ENCODE measurements at regions not wholly inside any gene's neighbourhood (a gene's known extent, or its start where the extent isn't known, plus 50 kb on each side); places are given as distances from the start of the nearest gene placed in this dataset.

DNA sequence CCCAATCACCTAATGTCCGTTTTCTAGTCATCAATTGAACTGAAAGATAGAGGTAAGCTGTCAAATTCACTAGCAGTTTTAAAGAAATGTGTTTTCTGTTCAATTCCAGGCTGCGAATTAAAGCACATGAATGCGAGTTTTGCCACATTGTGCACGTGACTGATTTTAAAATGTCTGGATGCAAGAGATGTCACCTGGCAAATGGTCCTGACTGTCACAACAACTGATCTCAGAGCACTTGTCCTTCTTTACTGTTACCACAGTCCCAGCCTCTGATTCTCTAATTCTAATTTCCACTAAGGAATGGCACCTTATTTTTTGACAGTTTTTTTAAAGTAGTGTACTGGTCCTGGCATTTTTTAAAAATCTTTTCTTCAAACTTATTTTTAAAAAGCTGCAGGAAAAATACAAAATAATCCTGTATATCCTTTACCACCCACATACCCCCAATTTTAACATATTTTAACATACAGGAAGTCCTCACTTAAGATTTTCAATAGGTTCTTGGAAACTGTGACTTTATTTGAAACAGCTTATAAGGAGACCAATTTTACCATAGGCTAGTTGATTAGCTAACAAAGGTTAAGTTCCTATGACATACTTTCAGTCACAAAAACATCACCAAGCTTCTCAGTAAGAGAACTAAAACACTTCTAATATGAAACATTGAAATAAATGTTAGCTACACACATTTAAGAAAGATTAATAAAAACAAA is 1364.3 kb downstream of the EFNA5 start:
- no peak overlapping the region for H3K4me2 ChIP-seq (ENCODE audit: low read length)
- intact Hi-C loops (cut with micrococcal nuclease; ENCODE audit: unreplicated experiment) = no loop called here
- H3K9me2 ChIP-seq (ENCODE audit: insufficient read depth, low read length) = no peaks in the 10 kb centered on the region
- no peaks in the 10 kb centered on the region for H3K4me1 ChIP-seq (ENCODE audit: insufficient read depth, low read length, poor library complexity, severe bottlenecking)
- no peaks in the 10 kb centered on the region for H4K20me1 ChIP-seq (ENCODE audit: insufficient read depth, low read length)
- H3K36me3 ChIP-seq (ENCODE audit: insufficient read depth, low read length) = no peaks in the 10 kb centered on the region
- TF ChIP-seq, protein P1, sequence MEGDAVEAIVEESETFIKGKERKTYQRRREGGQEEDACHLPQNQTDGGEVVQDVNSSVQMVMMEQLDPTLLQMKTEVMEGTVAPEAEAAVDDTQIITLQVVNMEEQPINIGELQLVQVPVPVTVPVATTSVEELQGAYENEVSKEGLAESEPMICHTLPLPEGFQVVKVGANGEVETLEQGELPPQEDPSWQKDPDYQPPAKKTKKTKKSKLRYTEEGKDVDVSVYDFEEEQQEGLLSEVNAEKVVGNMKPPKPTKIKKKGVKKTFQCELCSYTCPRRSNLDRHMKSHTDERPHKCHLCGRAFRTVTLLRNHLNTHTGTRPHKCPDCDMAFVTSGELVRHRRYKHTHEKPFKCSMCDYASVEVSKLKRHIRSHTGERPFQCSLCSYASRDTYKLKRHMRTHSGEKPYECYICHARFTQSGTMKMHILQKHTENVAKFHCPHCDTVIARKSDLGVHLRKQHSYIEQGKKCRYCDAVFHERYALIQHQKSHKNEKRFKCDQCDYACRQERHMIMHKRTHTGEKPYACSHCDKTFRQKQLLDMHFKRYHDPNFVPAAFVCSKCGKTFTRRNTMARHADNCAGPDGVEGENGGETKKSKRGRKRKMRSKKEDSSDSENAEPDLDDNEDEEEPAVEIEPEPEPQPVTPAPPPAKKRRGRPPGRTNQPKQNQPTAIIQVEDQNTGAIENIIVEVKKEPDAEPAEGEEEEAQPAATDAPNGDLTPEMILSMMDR (conservative IDR thresholded peaks at IDR 0.05; ENCODE audit: low read length) = no peak
- TF ChIP-seq EZH2phosphoT487 (IDR thresholded peaks at IDR 0.05; ENCODE audit: borderline replicate concordance, low read depth, low read length) = no peak
- H3K79me2 ChIP-seq (ENCODE audit: insufficient read depth, low read depth, low read length) = no peaks in the 10 kb centered on the region
- no peak overlapping the region for H3K4me3 ChIP-seq (ENCODE audit: low read depth, low read length, poor library complexity, severe bottlenecking)
- no TSS peak for BruUV-seq (replicated peaks)
- ChIA-PET CTCF (ENCODE audit: unreplicated experiment) (no interaction called here), POLR2A (interaction anchor here (0.5 to 1.0 kb wide), 3 partner anchors 22 to 241 kb away, joined by 3 read pairs; no protein-coding TSS in a partner anchor)
- H3K27ac ChIP-seq (ENCODE audit: low read depth, low read length, poor library complexity, severe bottlenecking) = no peak overlapping the region
- no peaks in the 10 kb centered on the region for H3K9me3 ChIP-seq (ENCODE audit: low read length)
- no peak overlapping the region for H2AFZ ChIP-seq (ENCODE audit: low read length)
- no peak for DNase-seq (ENCODE audit: low spot score)

DNA sequence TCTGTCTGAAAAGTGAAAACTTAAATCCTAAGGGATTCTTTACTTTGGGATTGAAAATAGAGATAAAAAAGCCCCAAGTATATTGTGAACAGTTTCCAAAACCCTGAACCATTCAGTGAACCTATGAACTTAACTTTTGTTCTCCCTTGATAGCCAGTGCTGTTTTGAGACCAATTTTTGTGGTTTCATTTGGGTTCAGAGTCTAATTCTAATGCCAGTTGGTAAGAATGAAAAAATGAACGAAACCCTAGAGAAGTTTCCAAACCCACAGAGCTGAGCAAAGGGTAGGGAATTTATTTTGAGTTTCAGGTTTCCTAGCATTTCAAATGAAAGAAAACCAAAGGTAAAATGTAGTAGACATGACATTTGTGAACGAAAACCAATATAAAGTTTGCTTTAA is 1366.8 kb downstream of the EFNA5 start:
- TF ChIP-seq, protein P1 (conservative IDR thresholded peaks at IDR 0.05; ENCODE audit: low read length) = no peak
- no peak for TF ChIP-seq EZH2phosphoT487 (IDR thresholded peaks at IDR 0.05; ENCODE audit: borderline replicate concordance, low read depth, low read length)

DNA sequence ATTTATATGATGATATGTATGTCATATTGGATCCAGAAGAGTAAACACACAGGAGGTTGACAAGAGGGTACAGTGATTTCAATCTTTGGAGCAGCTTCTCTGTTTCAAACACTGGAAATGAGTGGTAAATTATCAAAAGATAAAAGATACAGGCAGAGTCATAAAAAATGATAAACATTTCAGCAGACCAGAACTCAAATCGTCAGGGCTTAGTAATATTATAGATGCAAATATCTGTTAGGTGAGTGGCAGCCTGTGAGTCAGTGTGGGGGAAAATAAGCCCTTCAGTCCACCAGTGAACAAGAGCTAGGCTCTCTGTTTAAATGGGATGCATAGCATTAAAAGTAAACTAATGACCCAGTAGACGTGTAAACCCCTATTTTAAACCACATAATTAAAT is 1378.1 kb downstream of the EFNA5 start:
- no peaks in the 10 kb centered on the region for H3K4me1 ChIP-seq (ENCODE audit: insufficient read depth, low read length, poor library complexity, severe bottlenecking)
- H3K9me3 ChIP-seq (ENCODE audit: low read length) = no peaks in the 10 kb centered on the region
- H3K27ac ChIP-seq (ENCODE audit: low read depth, low read length, poor library complexity, severe bottlenecking) = no peak overlapping the region
- no peak for DNase-seq (ENCODE audit: low spot score)
- H3K79me2 ChIP-seq (ENCODE audit: insufficient read depth, low read depth, low read length) = no peaks in the 10 kb centered on the region
- POLR2A ChIA-PET = no interaction called here
- H3K36me3 ChIP-seq (ENCODE audit: insufficient read depth, low read length) = no peaks in the 10 kb centered on the region
- intact Hi-C loops (cut with micrococcal nuclease; ENCODE audit: unreplicated experiment) = no loop called here
- BruUV-seq (replicated peaks) = no TSS peak
- no peaks in the 10 kb centered on the region for H3K9me2 ChIP-seq (ENCODE audit: insufficient read depth, low read length)
- CTCF ChIA-PET (ENCODE audit: unreplicated experiment) = no interaction called here
- H3K4me3 ChIP-seq (ENCODE audit: low read depth, low read length, poor library complexity, severe bottlenecking) = no peak overlapping the region
- TF ChIP-seq EZH2phosphoT487 (IDR thresholded peaks at IDR 0.05; ENCODE audit: borderline replicate concordance, low read depth, low read length) = no peak
- TF ChIP-seq, protein P1 (conservative IDR thresholded peaks at IDR 0.05; ENCODE audit: low read length) = no peak
- H2AFZ ChIP-seq (ENCODE audit: low read length) = no peak overlapping the region
- no peak overlapping the region for H3K4me2 ChIP-seq (ENCODE audit: low read length)
- no peaks in the 10 kb centered on the region for H4K20me1 ChIP-seq (ENCODE audit: insufficient read depth, low read length)

More for the DNA sequence above, 1366.8 kb downstream of the EFNA5 start:
- Histone ChIP-seq H3K4me1 (ENCODE audit: insufficient read depth, low read length, poor library complexity, severe bottlenecking) (no peaks in the 10 kb centered on the region), H3K4me3 (ENCODE audit: low read depth, low read length, poor library complexity, severe bottlenecking) (no peak overlapping the region), H3K9me3 (ENCODE audit: low read length) (no peaks in the 10 kb centered on the region), H3K36me3 (ENCODE audit: insufficient read depth, low read length) (no peaks in the 10 kb centered on the region), H3K27ac (ENCODE audit: low read depth, low read length, poor library complexity, severe bottlenecking) (no peak overlapping the region), H3K79me2 (ENCODE audit: insufficient read depth, low read depth, low read length) (no peaks in the 10 kb centered on the region), H2AFZ (ENCODE audit: low read length) (no peak overlapping the region), H3K9me2 (ENCODE audit: insufficient read depth, low read length) (no peaks in the 10 kb centered on the region), H3K4me2 (ENCODE audit: low read length) (no peak overlapping the region), H4K20me1 (ENCODE audit: insufficient read depth, low read length) (no peaks in the 10 kb centered on the region; the same call in 1 of the 2 replicates)
- no TSS peak for BruUV-seq (replicated peaks)
- ChIA-PET CTCF (ENCODE audit: unreplicated experiment) (no interaction called here), POLR2A (no interaction called here)
- DNase-seq (ENCODE audit: low spot score) = no peak
- intact Hi-C loops (cut with micrococcal nuclease; ENCODE audit: unreplicated experiment) = no loop called here
